H1 (cell line): ENCODE measurements at regions not wholly inside any gene's neighbourhood (a gene's known extent, or its start where the extent isn't known, plus 50 kb on each side); places are given as distances from the start of the nearest gene placed in this dataset.

Experiments used
- CTCF ChIA-PET: fragments of 300-600 bp; sonication (Branson Sonifier 250); formaldehyde crosslinking; loops from one replicate; lab custom pipeline; 2021; ENCODE audit not compliant: partially characterized antibody; lab: Charles Lee
- POLR2A ChIA-PET: fragments of 300-600 bp; sonication (Branson Sonifier 250); formaldehyde crosslinking; loops from one replicate; lab custom pipeline; 2021; ENCODE audit warnings: inconsistent platforms; ENCODE audit not compliant: partially characterized antibody; lab: Charles Lee
- DNase-seq, 2 experiments: peaks; one replicate each; pipeline versions ENCODE4 v3.0.0 to v3.0.0-alpha.2; 2010 to 2022; ENCODE audit warnings: low spot score in 2 of 2, low read depth in 1 of 2, mixed read lengths in 1 of 2
- FAIRE-seq: peaks from 2 replicates; lab custom pipeline; 2011; peaks lifted over from hg19 to GRCh38; lab: Jason Lieb, UNC
- H2AFZ ChIP-seq: 2 replicates; pipeline ENCODE4 v1.8.1; 2012; ENCODE audit warnings: low read length, inconsistent platforms
- H2AK5ac ChIP-seq: 2 replicates; pipeline ENCODE4 v1.6.1; 2013; ENCODE audit warnings: low read depth, low read length
- H2BK120ac ChIP-seq: replicated peaks from 2 replicates; pipeline ENCODE3; 2013; ENCODE audit warnings: low read depth, low read length, inconsistent platforms
- H2BK12ac ChIP-seq: 2 replicates; pipeline ENCODE4 v1.6.1; 2013; ENCODE audit warnings: low read depth, low read length
- H2BK15ac ChIP-seq: 2 replicates; pipeline ENCODE4 v1.6.1; 2013; ENCODE audit warnings: low read length
- H2BK20ac ChIP-seq: 2 replicates; pipeline ENCODE4 v1.6.1; 2013; ENCODE audit warnings: low read length
- H2BK5ac ChIP-seq: 2 replicates; pipeline ENCODE4 v1.6.1; 2013; ENCODE audit warnings: low read depth, low read length
- H3K14ac ChIP-seq: 2 replicates; pipeline ENCODE4 v1.6.1; 2013; ENCODE audit warnings: inconsistent platforms; ENCODE audit not compliant: insufficient read length
- H3K18ac ChIP-seq: 2 replicates; pipeline ENCODE4 v1.6.1; 2013; ENCODE audit warnings: low read length; ENCODE audit errors: extremely low read depth
- H3K23ac ChIP-seq: 2 replicates; pipeline ENCODE4 v1.6.1; 2013; ENCODE audit warnings: inconsistent platforms; ENCODE audit not compliant: insufficient read length
- H3K23me2 ChIP-seq: 2 replicates; pipeline ENCODE4 v1.6.1; 2013; ENCODE audit warnings: low read depth, low read length
- H3K27ac ChIP-seq: 2 replicates; pipeline ENCODE4 v1.6.1; 2011; ENCODE audit warnings: low read depth, low read length, inconsistent platforms
- H3K27me3 ChIP-seq, 4 experiments: replicated peaks in 1 of 4; 1 replicate in 1 of 4; 2 replicates in 3 of 4; pipeline versions ENCODE4 v1.6.1 to v1.8.1; 2011 to 2013; ENCODE audit warnings: low read length in 3 of 4, mild to moderate bottlenecking in 3 of 4, inconsistent platforms in 2 of 4, mixed read lengths in 2 of 4, moderate library complexity in 1 of 4; ENCODE audit not compliant: control insufficient read depth in 3 of 4, insufficient read depth in 3 of 4; ENCODE audit errors: extremely low read depth in 1 of 4
- H3K36me3 ChIP-seq, 4 experiments: 2 replicates each; pipeline versions ENCODE4 v1.6.1 to v1.8.1; 2011 to 2013; ENCODE audit warnings: mild to moderate bottlenecking in 4 of 4, low read length in 3 of 4, moderate library complexity in 2 of 4, control low read depth in 1 of 4, inconsistent platforms in 1 of 4; ENCODE audit not compliant: insufficient read depth in 4 of 4, control insufficient read depth in 2 of 4
- H3K4ac ChIP-seq: replicated peaks from 2 replicates; pipeline ENCODE3; 2013; ENCODE audit warnings: low read length, low read depth, mixed read lengths, inconsistent platforms; ENCODE audit not compliant: insufficient read length
- H3K4me1 ChIP-seq, 4 experiments: replicated peaks in 1 of 4; 1 replicate in 1 of 4; 2 replicates in 3 of 4; pipeline versions ENCODE4 v1.6.1 to v1.8.1; 2011 to 2013; ENCODE audit warnings: low read length in 3 of 4, inconsistent platforms in 2 of 4, mixed read lengths in 1 of 4; ENCODE audit not compliant: insufficient read depth in 4 of 4, control insufficient read depth in 3 of 4
- H3K4me2 ChIP-seq, 2 experiments: 2 replicates each; pipeline versions ENCODE4 v1.6.1 to v1.8.1; 2011 to 2013; ENCODE audit warnings: low read depth in 2 of 2, low read length in 2 of 2, control low read depth in 1 of 2, inconsistent platforms in 1 of 2, mild to moderate bottlenecking in 1 of 2; ENCODE audit not compliant: insufficient read depth in 1 of 2
- H3K4me3 ChIP-seq, 4 experiments: fragments of 200-600, 300-600 bp in 1 of 4; sonication (generic), shearing (Covaris generic), sonication (Bioruptor Twin) in 1 of 4; 2 replicates each; pipeline versions ENCODE4 v1.5.1 to v1.8.1; 2011 to 2016; ENCODE audit warnings: low read length in 4 of 4, low read depth in 3 of 4, control low read depth in 2 of 4, inconsistent platforms in 2 of 4, mild to moderate bottlenecking in 2 of 4, mixed read lengths in 1 of 4, moderate library complexity in 1 of 4; ENCODE audit not compliant: insufficient read depth in 2 of 4; ENCODE audit errors: extremely low read depth in 1 of 4
- H3K56ac ChIP-seq: replicated peaks from 2 replicates; pipeline ENCODE3; 2013; ENCODE audit warnings: low read depth, mild to moderate bottlenecking, mixed read lengths, low read length, inconsistent platforms; ENCODE audit not compliant: insufficient read length
- H3K79me1 ChIP-seq: 2 replicates; pipeline ENCODE4 v1.6.1; 2013; ENCODE audit warnings: low read depth, low read length, control low read depth
- H3K79me2 ChIP-seq, 2 experiments: 2 replicates each; pipeline versions ENCODE4 v1.6.1 to v1.8.1; 2012 to 2013; ENCODE audit warnings: low read length in 2 of 2, mild to moderate bottlenecking in 2 of 2, inconsistent platforms in 1 of 2; ENCODE audit not compliant: insufficient read depth in 2 of 2, control insufficient read depth in 1 of 2
- H3K9ac ChIP-seq, 4 experiments: replicated peaks in 1 of 4; 1 replicate in 1 of 4; 2 replicates in 3 of 4; pipeline versions ENCODE4 v1.6.1 to v1.8.1; 2011 to 2013; ENCODE audit warnings: low read depth in 3 of 4, low read length in 3 of 4, control low read depth in 2 of 4, mild to moderate bottlenecking in 2 of 4, moderate library complexity in 2 of 4, inconsistent platforms in 1 of 4; ENCODE audit errors: extremely low read depth in 1 of 4
- H3K9me3 ChIP-seq, 2 experiments: 2 replicates each; pipeline versions ENCODE4 v1.6.1 to v1.8.1; 2012 to 2013; ENCODE audit warnings: mild to moderate bottlenecking in 2 of 2, moderate library complexity in 2 of 2, control low read depth in 1 of 2, inconsistent platforms in 1 of 2, low read depth in 1 of 2, low read length in 1 of 2, mixed read lengths in 1 of 2; ENCODE audit not compliant: insufficient read depth in 2 of 2
- H4K20me1 ChIP-seq, 2 experiments: replicated peaks in 1 of 2; 2 replicates each; pipeline versions ENCODE3 to v1.8.1; 2011 to 2013; ENCODE audit warnings: inconsistent platforms in 2 of 2, low read length in 2 of 2, mild to moderate bottlenecking in 1 of 2; ENCODE audit not compliant: insufficient read depth in 2 of 2, control insufficient read depth in 1 of 2
- H4K5ac ChIP-seq: 2 replicates; pipeline ENCODE4 v1.6.1; 2013; ENCODE audit warnings: low read length, low read depth, mixed read lengths, inconsistent platforms; ENCODE audit not compliant: insufficient read length
- H4K8ac ChIP-seq: 2 replicates; pipeline ENCODE4 v1.8.0; 2013; ENCODE audit warnings: mild to moderate bottlenecking, moderate library complexity, low read length, inconsistent platforms; ENCODE audit not compliant: insufficient read depth; ENCODE audit errors: extremely low read depth
- H4K91ac ChIP-seq: replicated peaks from 2 replicates; pipeline ENCODE3; 2013; ENCODE audit warnings: low read length, mixed read lengths, inconsistent platforms; ENCODE audit not compliant: insufficient read length
- HDAC6 ChIP-seq: IDR thresholded peaks from one replicate; pipeline ENCODE4 v1.7.1; 2012; ENCODE audit warnings: low read depth, mild to moderate bottlenecking, inconsistent platforms, low read length, moderate library complexity
- NRF1 ChIP-seq: IDR thresholded peaks from 2 replicates; pipeline ENCODE4 v1.6.1; 2011; ENCODE audit warnings: mild to moderate bottlenecking, low read depth, low read length, improper control_type of control experiment
- RAD21 ChIP-seq, 2 experiments: IDR thresholded peaks in 1 of 2; conservative IDR thresholded peaks in 1 of 2; 2 replicates each; pipeline ENCODE4 v1.6.1; 2011; ENCODE audit warnings: low read depth in 2 of 2, low read length in 2 of 2, improper control_type of control experiment in 1 of 2, inconsistent platforms in 1 of 2, mild to moderate bottlenecking in 1 of 2, moderate library complexity in 1 of 2
- RFX5 ChIP-seq: IDR thresholded peaks from 2 replicates; pipeline ENCODE4 v1.6.1; 2011; ENCODE audit warnings: low read depth, low read length, improper control_type of control experiment, borderline replicate concordance
- SIRT6 ChIP-seq: IDR thresholded peaks from one replicate; pipeline ENCODE4 v1.7.1; 2012; ENCODE audit warnings: low read length, inconsistent platforms
- WGBS, 2 experiments: shearing (Covaris generic) in 1 of 2; methylation state at CpG; one replicate each; pipeline versions ENCODE4 v1.1.6 to v1.1.7; 2013 to 2015; ENCODE audit warnings: low lambda C conversion rate in 2 of 2, mixed read lengths in 2 of 2, inconsistent platforms in 1 of 2, low coverage in 1 of 2, missing lambda C conversion rate in 1 of 2; ENCODE audit not compliant: insufficient replicate concordance in 2 of 2, insufficient coverage in 1 of 2, insufficient read length in 1 of 2; ENCODE audit errors: extremely low coverage in 1 of 2, missing lambda C conversion rate in 1 of 2; 5-methylcytosine and 5-hydroxymethylcytosine counted together

DNA sequence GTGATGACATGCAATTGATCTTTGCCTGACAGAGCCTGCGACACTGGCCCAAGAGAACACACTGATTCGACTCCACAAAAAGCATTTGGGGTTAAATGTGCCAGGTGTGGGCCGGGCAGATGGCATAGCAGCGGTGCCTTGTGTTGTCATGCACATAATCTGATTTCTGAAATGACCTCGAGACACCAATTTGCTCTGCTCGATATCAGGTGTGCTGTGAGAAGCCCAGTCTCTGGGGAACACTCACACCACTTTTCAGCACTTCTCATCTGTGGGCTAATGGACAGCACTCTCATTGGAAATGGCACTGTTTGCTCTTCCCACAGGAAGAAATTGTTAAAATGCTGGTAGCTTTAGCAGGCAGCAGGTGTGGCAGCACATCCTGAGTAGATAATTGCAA is 738.3 kb upstream of the TENM3 start:
- Histone ChIP-seq H2AK5ac (no peak overlapping the region), H3K9ac (no peak overlapping the region; a peak in 1 of 7 replicates), H2BK20ac (no peak overlapping the region), H3K18ac (no peak overlapping the region), H2BK120ac (no peak overlapping the region), H2AFZ (no peak overlapping the region), H4K5ac (no peak overlapping the region), H3K27me3 (no peaks in the 10 kb centered on the region), H3K79me2 (no peaks in the 10 kb centered on the region), H3K9me3 (no peaks in the 10 kb centered on the region), H3K14ac (no peak overlapping the region), H4K8ac (no peak overlapping the region), H2BK12ac (no peak overlapping the region), H4K91ac (no peak overlapping the region), H3K4me2 (no peak overlapping the region), H2BK15ac (no peak overlapping the region), H4K20me1 (no peaks in the 10 kb centered on the region), H2BK5ac (no peak overlapping the region), H3K4me1 (peaks cover 0 to 13% (median 8%) of the 10 kb centered on the region in 4 experiments; a peak in 6 of 7 replicates), H3K27ac (no peak overlapping the region), H3K56ac (no peak overlapping the region), H3K4me3 (no peak overlapping the region), H3K36me3 (no peaks in the 10 kb centered on the region), H3K79me1 (no peaks in the 10 kb centered on the region), H3K4ac (no peak overlapping the region), H3K23me2 (no peaks in the 10 kb centered on the region), H3K23ac (no peak overlapping the region)
- CTCF ChIA-PET = interaction anchor here (1.1 kb wide), 1 partner anchor 23 kb away, joined by 5 read pairs; no protein-coding TSS in a partner anchor
- WGBS, 2 experiments = 81% methylated on average over 6 of the region's 6 CpGs; no CpG with 5 or more reads in 1 of the 2 experiments
- TF ChIP-seq NRF1 (no peak), SIRT6 (no peak), RAD21 (IDR thresholded peaks at IDR 0.05 in 1 of 2, conservative IDR thresholded peaks at IDR 0.05 in 1 of 2; ENCODE audit: low read depth in 2 of 2, low read length in 2 of 2) (no peak), RFX5 (no peak), HDAC6 (no peak)
- POLR2A ChIA-PET = no interaction called here
- DNase-seq (no peak), FAIRE-seq (no peak)
